HepG2 (cell line): ENCODE measurements at regions not wholly inside any gene's neighbourhood (a gene's known extent, or its start where the extent isn't known, plus 50 kb on each side); places are given as distances from the start of the nearest gene placed in this dataset.

ENCODE experiments used
- ATAC-seq: fragments of 200-7000 bp; cut with Tn5 transposase; 3 replicates; pipeline ENCODE4 v1.9.1; 2020; ENCODE audit warnings: mild to moderate bottlenecking, moderate library complexity
- BruUV-seq: library from RNA; stranded (reverse); fragments of 400-500 nt; replicated peaks from 2 replicates; lab custom pipeline; 2021; lab: Mats Ljungman, UMichigan
- CTCF ChIA-PET: fragments of 300-600 bp; formaldehyde crosslinking; extraction: SDS; loops from one replicate; lab custom pipeline; 2021; ENCODE audit warnings: low total read pairs, inconsistent platforms, low intra/inter-chr PET ratio; lab: Yijun Ruan, JAX
- POLR2A ChIA-PET: fragments of 350-600 bp; sonication (Branson Sonifier 250); formaldehyde crosslinking; loops from one replicate; lab custom pipeline; 2020; ENCODE audit warnings: antibody characterized with exemption, inconsistent platforms; lab: Yijun Ruan, JAX
- DNase-seq: peaks from one replicate; pipeline ENCODE4 v3.0.0-alpha.2; 2015; ENCODE audit warnings: low spot score
- FAIRE-seq: peaks from 3 replicates; lab custom pipeline; 2011; peaks lifted over from hg19 to GRCh38; lab: Jason Lieb, UNC
- H2AFZ ChIP-seq: one replicate; pipeline ENCODE4 v1.6.1; 2011; ENCODE audit warnings: low read length, inconsistent platforms
- H3K27ac ChIP-seq: fragments of 300-600 bp; 3 replicates; pipeline ENCODE4 v1.8.0; 2011; ENCODE audit warnings: mixed run types, mild to moderate bottlenecking, mixed read lengths, low read length, inconsistent platforms; ENCODE audit not compliant: insufficient read depth; ENCODE audit errors: extremely low read length
- H3K27me3 ChIP-seq, 2 experiments: fragments of 200-600 bp in 1 of 2; 2 replicates in 1 of 2; 3 replicates in 1 of 2; pipeline versions ENCODE4 v1.6.0 to v1.8.0; 2011; ENCODE audit warnings: low read length in 2 of 2, mild to moderate bottlenecking in 2 of 2, moderate library complexity in 2 of 2, inconsistent platforms in 1 of 2; ENCODE audit not compliant: insufficient read depth in 2 of 2, control insufficient read depth in 1 of 2
- H3K36me3 ChIP-seq, 2 experiments: fragments of 200-600 bp in 1 of 2; replicated peaks in 1 of 2; 2 replicates in 1 of 2; 3 replicates in 1 of 2; pipeline versions ENCODE4 v1.5.1 to v1.8.0; 2011; ENCODE audit warnings: low read length in 2 of 2, inconsistent platforms in 1 of 2; ENCODE audit not compliant: insufficient read depth in 2 of 2, control insufficient read depth in 1 of 2
- H3K4me1 ChIP-seq: 2 replicates; pipeline ENCODE4 v1.5.1; 2012; ENCODE audit warnings: low read length, inconsistent platforms; ENCODE audit not compliant: insufficient read depth
- H3K4me2 ChIP-seq: 2 replicates; pipeline ENCODE4 v1.6.0; 2011; ENCODE audit warnings: low read depth, low read length, inconsistent platforms
- H3K4me3 ChIP-seq, 3 experiments: fragments of 200-600 bp in 1 of 3; sonication (generic), shearing (Covaris generic) in 1 of 3; replicated peaks in 1 of 3; 2 replicates each; pipeline ENCODE4 v1.5.1; 2011 to 2016; ENCODE audit warnings: low read length in 3 of 3, inconsistent platforms in 2 of 3, low read depth in 2 of 3, mild to moderate bottlenecking in 2 of 3, control low read depth in 1 of 3, mixed read lengths in 1 of 3; ENCODE audit not compliant: insufficient read depth in 1 of 3
- H3K79me2 ChIP-seq: one replicate; pipeline ENCODE4 v1.6.1; 2011; ENCODE audit warnings: low read length, inconsistent platforms; ENCODE audit not compliant: insufficient read depth
- H3K9ac ChIP-seq: 2 replicates; pipeline ENCODE4 v1.6.0; 2011; ENCODE audit warnings: mild to moderate bottlenecking, low read depth, low read length, inconsistent platforms; ENCODE audit not compliant: insufficient read depth
- H3K9me3 ChIP-seq: 2 replicates; pipeline ENCODE4 v1.5.1; 2012; ENCODE audit warnings: mild to moderate bottlenecking, low read length
- H4K20me1 ChIP-seq: 2 replicates; pipeline ENCODE4 v1.6.0; 2011; ENCODE audit warnings: inconsistent platforms, mild to moderate bottlenecking, low read length, moderate library complexity; ENCODE audit not compliant: insufficient read depth
- CENPX ChIP-seq: sonication (generic); formaldehyde crosslinking; IDR thresholded peaks from 2 replicates; pipeline ENCODE4 v1.9.0; 2021; ENCODE audit warnings: mild to moderate bottlenecking, missing genetic modification reagents, moderate library complexity
- FOXA1 ChIP-seq, 2 experiments: fragments of 450-650 bp in 1 of 2; sonication (generic) in 1 of 2; formaldehyde crosslinking in 1 of 2; IDR thresholded peaks; 2 replicates each; pipeline versions ENCODE4 v1.4.0 to v1.6.1; 2016 to 2020; ENCODE audit warnings: missing genetic modification reagents in 1 of 2
- KDM5A ChIP-seq: fragments of 200-600 bp; sonication (generic); IDR thresholded peaks from 2 replicates; pipeline ENCODE4 v1.7.0; 2018; ENCODE audit warnings: antibody characterized with exemption, mild to moderate bottlenecking, low read length, borderline replicate concordance
- PLRG1 ChIP-seq: fragments of 450-650 bp; conservative IDR thresholded peaks from 2 replicates; pipeline ENCODE4 v1.6.1; 2016
- ZNF12 ChIP-seq: sonication (generic); formaldehyde crosslinking; IDR thresholded peaks from 2 replicates; pipeline ENCODE4 v1.5.0; 2020; ENCODE audit warnings: missing genetic modification reagents
- WGBS: methylation state at CpG from one replicate; pipeline ENCODE4 v1.1.6; 2017; ENCODE audit warnings: low lambda C conversion rate; 5-methylcytosine and 5-hydroxymethylcytosine counted together
- in situ Hi-C: cut with HindIII; loops from 2 replicates; pipeline ENCODE4 v1.10.0; 2017; ENCODE audit warnings: low pct_unique_long_range_greater_than_20kb; ENCODE audit not compliant: extremely low pct_ligation_motif_present
- intact Hi-C: fragments of 100-400 bp; cut with micrococcal nuclease; formaldehyde crosslinking; loops from one replicate; pipeline ENCODE4 v1.10.0; 2022; ENCODE audit not compliant: unreplicated experiment

GRCh38 chr1:5460974-5461373 is 531.3 kb downstream of the NPHP4 start:
- Histone ChIP-seq H3K9me3 (no peaks in the 10 kb centered on the region; the same call in 1 of the 2 replicates), H2AFZ (no peak overlapping the region), H3K4me3 (no peak overlapping the region), H3K4me1 (no peaks in the 10 kb centered on the region), H3K79me2 (no peaks in the 10 kb centered on the region), H3K27me3 (peaks cover 0 to 6% of the 10 kb centered on the region in 2 experiments; a peak in 1 of 5 replicates), H3K9ac (no peak overlapping the region), H4K20me1 (no peaks in the 10 kb centered on the region), H3K4me2 (no peak overlapping the region), H3K27ac (no peak overlapping the region), H3K36me3 (no peaks in the 10 kb centered on the region)
- CTCF ChIA-PET: no interaction called here
- POLR2A ChIA-PET: no interaction called here
- TF ChIP-seq CENPX (CRISPR knock-in tag) (no peak), ZNF12 (CRISPR knock-in tag) (peak; percentile 93)
- in situ Hi-C loops (no loop called here), intact Hi-C loops (no loop called here)
- DNase-seq (no peak), ATAC-seq (no peak), FAIRE-seq (no peak)
- 16% methylated on average over 5 of the region's 5 CpGs for WGBS
- BruUV-seq: no TSS peak

GRCh38 chr1:5459839-5460610 is 532.2 kb downstream of the NPHP4 start:
- Histone ChIP-seq H3K27me3 (peaks cover 0 to 11% of the 10 kb centered on the region in 2 experiments; a peak in 1 of 5 replicates), H3K4me1 (no peaks in the 10 kb centered on the region), H3K4me2 (no peak overlapping the region), H3K27ac (no peak overlapping the region), H3K79me2 (no peaks in the 10 kb centered on the region), H2AFZ (no peak overlapping the region), H3K9ac (no peak overlapping the region), H3K9me3 (no peaks in the 10 kb centered on the region; the same call in 1 of the 2 replicates), H3K4me3 (no peak overlapping the region), H3K36me3 (no peaks in the 10 kb centered on the region), H4K20me1 (no peaks in the 10 kb centered on the region)
- DNase-seq (no peak), ATAC-seq (no peak), FAIRE-seq (no peak)
- intact Hi-C loops: no loop called here
- BruUV-seq: no TSS peak
- in situ Hi-C loops: no loop called here
- CTCF ChIA-PET: no interaction called here
- POLR2A ChIA-PET: no interaction called here
- WGBS: 30% methylated on average over 11 of the region's 11 CpGs
- TF ChIP-seq PLRG1 (no peak), KDM5A (no peak), FOXA1 (IDR thresholded peaks at IDR 0.05) (no peak), FOXA1 (CRISPR knock-in tag; IDR thresholded peaks at IDR 0.05) (no peak)
